HEK293T (cell line): ENCODE measurements at regions not wholly inside any gene's neighbourhood (a gene's known extent, or its start where the extent isn't known, plus 50 kb on each side); places are given as distances from the start of the nearest gene placed in this dataset.

Experiments
- ARNT ChIP-seq: fragments of 450-650 bp; IDR thresholded peaks from 2 replicates; pipeline ENCODE4 v1.6.1; 2017; ENCODE audit warnings: mild to moderate bottlenecking
- BHLHE40 ChIP-seq: fragments of 450-650 bp; IDR thresholded peaks from 2 replicates; pipeline ENCODE4 v1.6.1; 2016; ENCODE audit warnings: mild to moderate bottlenecking, moderate library complexity, borderline replicate concordance
- CTBP1 ChIP-seq: fragments of 450-650 bp; IDR thresholded peaks from 2 replicates; pipeline ENCODE4 v1.6.1; 2016; ENCODE audit warnings: borderline replicate concordance
- FOXA1 ChIP-seq: fragments of 450-650 bp; IDR thresholded peaks from 2 replicates; pipeline ENCODE4 v1.6.1; 2016; ENCODE audit warnings: mild to moderate bottlenecking
- FOXK2 ChIP-seq: fragments of 450-650 bp; IDR thresholded peaks from 2 replicates; pipeline ENCODE4 v1.6.1; 2016; ENCODE audit warnings: mild to moderate bottlenecking
- FOXM1 ChIP-seq: fragments of 450-650 bp; IDR thresholded peaks from 2 replicates; pipeline ENCODE4 v1.6.1; 2017; ENCODE audit warnings: mild to moderate bottlenecking, borderline replicate concordance
- HDGF ChIP-seq: fragments of 450-650 bp; IDR thresholded peaks from 2 replicates; pipeline ENCODE4 v1.6.1; 2017; ENCODE audit warnings: antibody characterized with exemption, borderline replicate concordance
- L3MBTL2 ChIP-seq: fragments of 450-650 bp; conservative IDR thresholded peaks from 2 replicates; pipeline ENCODE4 v1.6.1; 2016; ENCODE audit warnings: mild to moderate bottlenecking
- LEF1 ChIP-seq: fragments of 450-650 bp; IDR thresholded peaks from 2 replicates; pipeline ENCODE4 v1.6.1; 2017; ENCODE audit warnings: mild to moderate bottlenecking, borderline replicate concordance
- SP1 ChIP-seq: fragments of 450-650 bp; IDR thresholded peaks from 2 replicates; pipeline ENCODE4 v1.6.1; 2017
- ZNF384 ChIP-seq: fragments of 450-650 bp; IDR thresholded peaks from 2 replicates; pipeline ENCODE4 v1.6.1; 2016

- TF ChIP-seq CTBP1 (no peak), ZNF384 (no peak), ARNT (no peak), SP1 (no peak), FOXM1 (no peak), L3MBTL2 (no peak), FOXA1 (no peak), FOXK2 (no peak), BHLHE40 (no peak), HDGF (no peak), LEF1 (no peak)
These were observed 82.6 kb upstream of the NPVF start for GRCh38 chr7:25310896-25311295.
